Tongue (tissue), 1 donor: ENCODE measurements at regions not wholly inside any gene's neighbourhood (a gene's known extent, or its start where the extent isn't known, plus 50 kb on each side); places are given as distances from the start of the nearest gene placed in this dataset.
A peak's percentile ranks its signal among the peaks of the same experiment; 100 is the strongest.

Experiments used
- DNase-seq: peaks from one replicate; pipeline ENCODE4 v3.0.0-alpha.2; 2015

- DNase-seq: no peak
Measured at GRCh38 chr10:36280890-36281499, 638.9 kb upstream of the FZD8 start.

- DNase-seq: peak; percentile 74
Measured at GRCh38 chr10:36280321-36280741, 638.2 kb upstream of the FZD8 start.

DNA sequence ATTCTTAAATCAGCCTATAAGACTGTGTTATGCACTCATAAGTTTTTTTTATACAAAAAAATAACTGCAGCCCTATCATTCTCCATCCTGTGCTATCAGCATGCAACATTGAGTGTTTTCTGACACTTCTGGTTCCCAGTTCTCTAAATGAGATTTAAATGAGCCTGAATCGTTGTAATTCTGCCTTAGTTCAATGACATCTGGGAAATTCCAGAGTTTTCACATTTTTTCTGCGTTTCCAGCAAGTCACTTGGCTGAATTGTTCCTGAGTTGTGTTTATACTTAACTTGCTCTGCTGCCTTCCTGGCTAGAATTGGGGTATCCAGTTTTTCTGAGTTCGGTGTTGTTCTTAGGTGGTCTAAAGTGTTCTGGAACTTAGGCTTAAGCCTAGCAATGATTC, 636.1 kb upstream of the FZD8 start:
- no peak for DNase-seq

- DNase-seq: no peak
Measured at GRCh38 chr10:36277459-36277858, 635.4 kb upstream of the FZD8 start.

DNA sequence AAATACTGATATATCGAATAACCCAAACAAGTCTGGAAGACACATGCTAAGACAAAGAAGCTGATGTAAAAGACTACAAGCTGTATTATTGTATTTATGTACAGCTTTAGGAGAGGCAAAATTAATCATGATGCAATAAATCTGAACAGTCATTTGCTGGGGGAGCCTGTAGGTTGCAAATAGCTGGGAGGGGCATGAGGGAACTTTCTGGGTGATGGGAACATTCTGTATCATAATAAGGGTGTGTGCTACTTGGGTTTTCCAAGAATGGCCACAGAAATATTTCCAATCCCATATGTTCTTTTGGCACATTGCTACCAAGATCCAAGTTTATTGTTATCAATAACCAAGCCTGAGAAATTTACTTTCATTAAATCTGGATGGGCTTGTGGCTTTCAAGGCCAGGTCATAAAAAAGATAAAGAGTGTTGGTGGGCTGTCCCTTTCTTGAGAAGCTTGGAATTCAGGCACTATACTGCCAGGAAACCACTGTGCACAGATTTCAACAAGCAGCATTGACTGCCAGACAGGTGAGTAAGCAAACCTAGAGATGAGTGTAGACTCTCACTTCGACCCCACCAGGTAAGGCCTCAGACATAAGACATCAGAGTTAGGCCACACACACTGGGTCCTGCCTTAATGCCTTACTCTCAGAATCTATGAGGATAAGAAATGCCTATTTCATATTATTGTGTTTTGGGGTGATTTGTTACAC, 629.7 kb upstream of the FZD8 start:
- no peak for DNase-seq

DNA sequence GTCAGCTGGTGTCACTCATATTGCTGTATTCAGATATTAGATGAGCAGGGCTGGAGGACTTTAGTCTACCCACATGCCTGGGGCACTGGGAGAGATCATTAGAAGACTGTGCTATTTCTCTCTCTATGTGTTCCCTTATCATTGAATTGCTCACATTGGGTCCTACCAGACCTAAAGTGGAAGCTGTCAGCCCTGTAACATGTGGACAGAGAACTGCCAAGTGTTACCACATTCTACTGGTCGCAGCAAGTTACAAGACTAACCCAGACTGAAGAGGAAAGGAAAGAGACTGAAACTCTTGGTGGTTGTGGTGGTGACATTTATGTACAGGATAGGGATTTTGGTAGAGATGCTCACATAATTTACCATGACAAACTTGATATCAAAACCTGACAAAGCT, 627.1 kb upstream of the FZD8 start:
- no peak for DNase-seq

DNA sequence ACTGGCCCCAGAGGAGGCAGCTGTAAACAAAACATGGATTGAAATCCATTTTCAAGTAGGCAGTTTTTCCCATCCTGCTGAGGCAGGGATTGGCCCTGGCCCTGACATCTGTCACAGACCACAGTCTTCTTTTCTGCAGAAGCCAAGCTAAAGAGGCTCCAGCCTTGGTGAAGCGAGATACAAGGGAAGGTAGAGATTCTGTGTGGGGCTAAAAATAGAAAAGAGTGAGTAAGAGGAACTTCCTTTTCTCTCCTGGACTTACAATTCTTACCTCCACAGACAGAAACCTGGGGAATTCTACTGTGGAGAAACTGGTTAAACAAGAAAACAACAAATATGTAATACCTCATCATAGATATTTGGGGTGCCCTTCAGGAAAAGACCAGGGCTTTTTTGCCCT, 624.8 kb upstream of the FZD8 start:
- no peak for DNase-seq

DNA sequence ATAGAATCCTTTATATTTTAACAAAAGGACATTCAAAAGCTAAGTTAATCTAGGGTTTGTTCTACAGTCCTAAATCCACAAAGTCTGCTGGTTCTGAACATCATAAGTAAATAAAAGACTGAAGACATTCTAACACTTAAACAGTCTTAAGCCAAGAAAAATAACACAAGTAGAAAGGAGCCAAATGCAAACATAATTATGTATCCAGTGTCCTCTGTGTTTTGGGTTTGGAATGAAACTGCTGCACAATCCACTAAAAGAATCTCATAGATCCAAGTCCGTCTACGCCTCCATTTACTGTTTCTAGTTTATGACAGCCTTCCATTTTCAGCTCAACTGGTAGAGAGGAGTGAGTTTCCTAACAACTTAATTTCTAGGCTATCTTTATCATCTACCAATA, 623.6 kb upstream of the FZD8 start:
- peak; percentile 66 for DNase-seq

DNA sequence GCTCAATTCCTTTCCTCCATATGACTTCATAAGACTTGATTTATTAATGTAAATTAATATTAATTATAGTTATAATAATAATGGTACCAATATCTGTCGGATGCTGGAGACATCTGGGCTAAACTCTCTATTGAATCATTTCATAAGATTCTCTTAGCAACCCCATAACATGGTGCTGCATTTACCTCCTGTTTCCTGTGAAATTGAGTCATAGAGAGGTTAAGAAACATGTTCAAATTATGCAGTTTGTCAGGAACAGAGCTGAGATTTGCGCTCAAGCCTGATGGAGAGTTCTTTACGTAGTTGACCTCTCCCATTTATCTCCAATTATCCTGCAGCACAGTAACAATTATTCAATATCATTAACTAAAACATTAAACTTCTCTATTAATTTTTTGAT, 621.8 kb upstream of the FZD8 start:
- no peak for DNase-seq

- peak; percentile 47 for DNase-seq
Measured at GRCh38 chr10:36256948-36257356, 614.9 kb upstream of the FZD8 start.

- peak; percentile 87 for DNase-seq
Measured at GRCh38 chr10:36256166-36256565, 614.1 kb upstream of the FZD8 start.

DNA sequence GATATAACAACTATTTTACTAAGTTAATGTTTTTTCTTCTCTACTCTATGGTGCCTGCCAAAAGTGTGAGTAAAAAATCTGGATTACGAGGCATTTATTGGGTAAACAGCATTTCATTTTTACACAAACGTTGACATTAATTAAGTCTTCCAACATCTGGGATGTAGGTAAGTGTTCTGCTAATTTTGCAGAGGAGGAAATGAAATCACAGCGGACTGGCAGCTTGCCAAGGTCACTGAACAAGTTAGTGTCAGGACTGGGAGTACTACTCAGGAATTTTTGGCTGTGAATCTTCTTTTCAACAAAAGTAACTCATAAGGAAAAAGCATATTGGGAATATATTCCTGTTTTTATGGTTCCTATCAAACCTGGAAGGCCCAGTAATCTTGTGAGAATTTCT, 612.1 kb upstream of the FZD8 start:
- peak; percentile 77 for DNase-seq

DNA sequence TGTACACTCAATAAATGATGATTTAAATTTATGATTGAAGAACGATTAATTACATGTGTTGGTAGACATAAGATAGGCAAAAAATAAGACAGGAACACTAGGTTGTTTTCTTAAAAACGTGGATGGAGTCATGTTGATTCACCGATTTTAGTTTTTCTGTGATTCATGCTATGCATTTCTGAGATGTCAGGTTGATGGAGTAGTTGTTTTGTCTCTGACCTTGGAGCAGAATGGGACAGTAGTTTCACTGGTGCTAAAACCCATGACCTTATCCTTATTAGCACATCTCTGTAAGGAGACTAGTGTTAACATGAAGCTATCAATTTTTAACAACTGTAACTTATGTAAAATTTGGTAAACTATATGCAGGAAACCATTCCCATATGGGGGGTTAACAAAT, 611.6 kb upstream of the FZD8 start:
- DNase-seq: no peak

DNA sequence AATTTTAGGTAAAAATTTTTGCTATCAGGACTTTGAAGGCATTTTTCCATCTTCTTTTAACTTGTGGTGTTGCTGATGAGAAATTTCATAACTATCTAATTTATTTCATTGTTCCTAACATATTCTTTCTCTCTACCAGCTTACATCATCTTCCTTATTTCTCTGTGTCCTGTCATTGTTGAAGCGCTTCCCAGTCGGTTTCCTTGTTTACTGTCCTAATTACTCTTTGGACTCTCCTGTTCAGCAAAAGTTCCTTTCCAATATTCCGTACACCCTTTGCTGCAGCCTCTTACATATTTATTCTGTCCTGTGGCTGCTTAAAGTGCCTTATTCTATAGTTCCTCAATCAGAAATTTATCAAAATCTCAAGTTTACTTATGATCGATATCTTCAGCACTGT, 609.0 kb upstream of the FZD8 start:
- DNase-seq: peak; percentile 37

GRCh38 chr10:36248304-36248981, 606.3 kb upstream of the FZD8 start:
- DNase-seq: peak; percentile 32

- DNase-seq: no peak
Measured at GRCh38 chr10:36247478-36247877, 605.4 kb upstream of the FZD8 start.

- DNase-seq: no peak
Measured at GRCh38 chr10:36236931-36237330, 594.8 kb upstream of the FZD8 start.

- no peak for DNase-seq
Measured at GRCh38 chr10:36236341-36236740, 594.2 kb upstream of the FZD8 start.

DNA sequence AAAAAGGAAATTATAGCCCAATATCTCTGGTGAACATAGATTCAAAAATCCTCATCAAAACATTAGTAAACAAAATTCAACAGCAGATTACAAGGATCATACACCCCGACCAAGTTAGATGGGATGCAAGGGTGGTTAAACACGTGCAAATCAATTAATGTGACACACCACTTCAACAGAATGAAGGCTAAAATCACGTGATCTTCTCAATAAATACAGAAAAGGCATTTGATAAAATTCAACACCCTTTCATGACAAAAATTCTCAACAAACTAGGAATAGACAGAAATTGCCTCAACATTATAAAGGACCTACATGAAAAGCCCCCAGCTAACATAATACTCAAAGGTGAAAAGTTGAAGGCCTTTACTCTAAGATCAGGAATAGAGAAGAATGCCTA, 590.8 kb upstream of the FZD8 start:
- no peak for DNase-seq

- DNase-seq: no peak
Measured at GRCh38 chr10:36224431-36224985, 582.4 kb upstream of the FZD8 start.

DNA sequence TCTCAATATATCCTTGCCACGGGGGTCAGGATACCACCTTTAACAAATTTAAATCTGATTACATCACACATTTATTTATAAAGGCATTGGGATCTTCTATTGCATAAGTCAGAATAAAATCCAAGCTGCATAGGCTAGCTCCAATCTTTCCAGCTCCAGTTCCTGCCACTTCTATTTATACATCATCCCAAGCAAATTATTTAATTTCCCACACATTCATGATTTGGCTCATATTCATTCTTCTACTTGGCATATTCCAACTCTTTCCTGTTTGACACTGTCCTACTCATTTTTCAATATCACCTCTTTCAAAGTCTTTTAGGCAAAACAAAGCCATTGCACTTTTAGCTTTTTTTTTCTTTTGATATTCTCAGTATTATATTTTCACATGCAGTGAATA, 579.0 kb upstream of the FZD8 start:
- DNase-seq: no peak

DNA sequence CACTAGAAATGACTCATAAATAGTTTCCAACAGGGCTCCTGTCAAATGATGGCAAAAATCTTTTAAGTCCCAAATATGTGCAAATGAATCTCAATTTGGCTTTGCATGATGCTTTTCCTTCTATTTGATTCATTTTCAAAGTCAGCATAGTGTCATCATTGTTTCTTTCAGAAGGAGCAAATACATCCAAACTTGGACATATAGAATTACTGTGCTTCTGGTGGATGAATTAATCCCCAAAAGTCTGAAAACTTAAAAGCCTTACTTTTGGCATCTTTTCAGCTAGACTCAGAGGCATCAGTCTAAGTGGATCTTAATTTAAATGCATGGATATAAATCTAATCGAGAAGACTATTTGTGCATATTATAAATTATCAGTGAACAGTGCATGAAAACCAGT, 578.1 kb upstream of the FZD8 start:
- peak; percentile 33 for DNase-seq

GRCh38 chr10:36211856-36212255, 569.8 kb upstream of the FZD8 start:
- no peak for DNase-seq

DNA sequence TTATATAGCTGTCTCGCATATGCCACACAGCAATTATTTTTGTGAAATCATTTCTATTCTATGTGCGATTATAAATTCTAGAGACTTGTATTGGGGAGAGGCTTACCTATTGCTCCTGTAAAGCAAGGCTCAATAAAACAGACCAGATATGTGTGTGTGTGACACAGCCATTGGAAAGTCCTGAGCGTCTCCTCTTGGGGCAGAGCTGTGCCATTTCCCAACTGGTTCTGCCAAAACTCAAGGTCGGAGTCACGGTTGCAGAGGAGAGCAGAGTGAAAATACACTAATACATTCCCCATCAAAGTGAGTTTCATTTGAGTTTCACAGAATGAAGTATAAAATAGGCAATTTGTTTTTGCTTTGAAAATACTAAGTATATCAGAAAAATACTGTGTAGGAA, 567.4 kb upstream of the FZD8 start:
- no peak for DNase-seq
